Fibroblast of skin of abdomen (primary cell): ENCODE measurements at regions not wholly inside any gene's neighbourhood (a gene's known extent, or its start where the extent isn't known, plus 50 kb on each side); places are given as distances from the start of the nearest gene placed in this dataset.
A peak's percentile ranks its signal among the peaks of the same experiment; 100 is the strongest.
"Not testable (repeated sequence)": the region's sequence is repeated elsewhere in the genome, so short reads cannot be mapped to it uniquely, and the experiment has no call there.

Source experiments
- DNase-seq: peaks from one replicate; pipeline ENCODE4 v3.0.0-alpha.2; 2013

DNA sequence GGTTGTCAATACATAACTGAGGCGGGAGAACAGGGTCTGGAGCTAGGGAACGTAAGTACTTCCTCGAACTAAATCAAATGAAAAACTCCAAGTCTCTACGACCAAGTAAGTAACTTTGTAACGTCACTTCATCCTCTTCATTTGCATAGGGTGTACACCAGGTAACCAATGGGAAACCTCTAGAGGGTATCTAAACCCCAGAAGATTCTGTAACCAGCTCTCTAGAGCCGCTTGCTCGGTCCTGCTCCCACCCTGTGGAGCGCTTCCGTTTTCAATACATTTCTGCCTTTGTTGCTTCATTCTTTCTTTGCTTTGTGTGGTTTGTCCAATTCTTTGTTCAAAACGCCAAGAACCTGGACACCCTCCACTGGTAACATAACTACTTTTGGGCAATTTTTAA is 133.5 kb upstream of the TMEM170B start:
- DNase-seq = no peak

DNA sequence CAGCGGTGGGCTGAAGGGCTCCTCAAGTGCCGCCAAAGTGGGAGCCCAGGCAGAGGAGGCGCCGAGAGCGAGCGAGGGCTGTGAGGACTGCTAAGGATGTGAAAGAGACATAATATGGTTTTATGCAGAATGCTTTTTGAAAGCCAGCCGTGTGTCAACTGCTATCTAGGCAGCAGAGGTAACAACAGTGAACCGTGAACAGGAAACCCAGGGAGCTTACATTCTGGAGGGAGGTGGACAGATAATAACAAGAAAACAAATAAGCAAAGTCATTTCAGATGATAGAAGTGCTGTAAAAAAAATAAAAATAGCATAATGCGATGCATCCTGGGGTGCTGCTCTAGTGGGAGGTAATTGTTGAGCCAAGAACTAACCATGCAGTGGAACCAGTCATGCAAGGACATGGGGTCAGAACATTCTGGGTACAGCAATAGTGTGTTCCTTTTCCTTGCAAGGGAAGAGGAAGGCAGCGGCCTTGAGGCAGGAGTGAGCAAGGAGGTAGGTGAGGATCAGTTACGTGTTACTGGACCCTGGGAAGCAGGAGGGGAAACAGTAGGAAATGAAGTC is 134.4 kb upstream of the TMEM170B start:
- DNase-seq = no peak

DNA sequence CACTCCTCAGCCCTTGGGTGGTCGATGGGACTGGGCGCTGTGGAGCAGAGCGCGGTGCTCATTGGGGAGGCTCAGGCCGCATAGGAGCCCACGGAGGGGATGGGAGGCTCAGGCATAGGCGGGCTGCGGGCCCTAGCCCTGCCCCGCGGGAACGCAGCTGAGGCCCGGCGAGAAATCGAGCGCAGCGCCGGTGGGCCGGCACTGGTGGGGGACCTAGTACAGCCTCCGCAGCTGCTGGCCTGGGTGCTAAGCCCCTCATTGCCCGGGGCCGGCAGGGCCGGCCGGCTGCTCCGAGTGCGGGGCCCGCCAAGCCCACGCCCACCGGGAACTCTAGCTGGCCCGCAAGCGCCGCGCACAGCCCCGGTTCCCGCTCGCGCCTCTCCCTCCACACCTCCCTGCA is 135.0 kb upstream of the TMEM170B start:
- DNase-seq = not testable (repeated sequence)

DNA sequence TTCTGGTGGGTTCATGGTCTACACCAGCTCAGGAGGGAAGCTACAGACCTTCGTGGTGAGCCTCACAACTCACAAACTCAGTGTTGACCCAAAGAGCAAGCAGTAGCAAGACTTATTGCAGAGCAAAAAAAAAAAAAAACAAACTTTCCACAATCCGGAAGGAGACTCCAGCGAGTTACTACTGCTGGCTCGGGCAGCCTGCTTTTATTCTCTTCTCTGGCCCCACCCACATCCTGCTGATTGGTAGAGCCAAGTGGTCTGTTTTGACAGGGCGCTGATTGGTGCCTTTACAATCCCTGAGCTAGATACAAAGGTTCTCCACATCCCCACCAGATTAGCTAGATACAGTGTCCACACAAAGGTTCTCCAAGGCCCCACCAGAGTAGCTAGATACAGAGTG is 135.6 kb upstream of the TMEM170B start:
- not testable (repeated sequence) for DNase-seq

DNA sequence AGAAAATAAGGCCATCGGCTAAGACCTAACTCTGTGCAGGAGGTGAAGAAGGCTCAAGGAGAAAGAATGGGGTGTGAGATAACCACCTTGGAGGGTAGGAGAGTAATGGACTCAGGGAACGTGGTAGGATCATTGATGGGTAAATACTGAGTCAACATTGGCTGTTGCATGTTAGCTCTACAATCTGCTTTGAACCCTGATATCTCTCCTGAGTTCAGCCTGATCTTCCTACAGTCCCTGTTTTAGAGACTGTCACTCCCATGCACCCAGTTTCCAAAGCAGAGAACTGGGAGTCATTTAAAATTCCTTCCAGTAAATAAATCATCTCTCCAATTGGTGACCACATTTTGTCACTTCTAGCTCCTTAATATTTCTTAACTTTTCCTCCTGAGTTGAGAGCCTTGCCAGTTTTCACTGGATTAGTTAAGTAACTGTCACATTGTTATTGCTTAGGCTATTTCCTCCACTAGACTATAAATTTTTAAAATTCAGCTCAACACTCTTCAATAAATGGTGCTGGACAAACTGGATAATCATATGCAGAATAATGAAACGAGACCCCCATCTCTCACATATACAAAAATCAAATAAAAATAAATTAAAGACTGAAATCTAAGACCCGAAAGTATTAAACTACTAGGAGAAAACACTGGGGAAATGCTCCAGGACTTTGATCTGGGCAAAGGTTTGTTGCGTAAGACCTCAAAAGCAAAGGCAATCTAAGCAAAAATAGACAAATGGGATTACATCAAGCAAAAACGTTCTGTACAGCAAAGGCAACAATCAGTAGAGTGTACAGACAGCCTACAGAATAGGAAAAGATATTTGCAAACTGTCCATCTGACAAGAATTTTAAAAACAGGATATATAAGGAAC is 138.9 kb upstream of the TMEM170B start:
- no peak for DNase-seq

DNA sequence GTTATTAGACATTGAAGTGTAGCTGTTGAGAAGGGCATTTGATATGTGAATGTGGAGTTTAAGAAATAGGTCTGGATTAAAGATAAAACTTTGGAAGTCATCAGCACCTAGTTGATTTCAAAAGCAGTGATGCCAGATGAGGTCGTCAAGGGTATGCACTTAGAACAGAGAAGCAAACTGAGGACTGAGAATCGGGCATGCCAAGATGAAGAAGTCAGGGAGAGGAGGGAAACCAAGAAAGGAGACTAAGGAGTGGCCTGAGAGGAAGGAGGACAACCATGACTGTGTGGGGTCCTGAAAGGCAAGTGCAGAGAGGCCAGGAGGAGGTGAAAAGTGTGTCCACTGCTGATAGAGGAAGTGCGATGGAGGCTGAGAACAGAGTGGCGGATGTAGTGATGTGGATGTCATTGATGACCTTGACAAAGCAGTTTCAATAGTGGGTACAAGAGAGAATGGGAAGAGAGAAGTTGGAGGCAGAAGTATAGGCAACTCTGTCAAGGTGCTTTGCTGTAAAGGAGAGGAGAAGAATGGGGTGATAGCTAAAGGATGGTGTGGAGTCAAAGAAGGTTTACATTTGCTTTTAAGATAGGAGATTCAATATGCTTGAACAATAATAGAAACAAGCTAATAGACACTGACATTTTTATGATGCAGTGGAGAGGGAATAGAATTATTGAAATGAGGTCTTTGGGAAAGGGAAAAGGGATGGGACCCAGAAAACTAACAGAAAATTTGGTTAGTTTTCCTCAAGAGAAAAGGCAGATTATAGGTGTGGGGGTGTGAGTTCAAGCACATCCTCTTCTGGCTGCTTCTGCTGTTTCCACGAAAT is 139.7 kb upstream of the TMEM170B start:
- no peak for DNase-seq

DNA sequence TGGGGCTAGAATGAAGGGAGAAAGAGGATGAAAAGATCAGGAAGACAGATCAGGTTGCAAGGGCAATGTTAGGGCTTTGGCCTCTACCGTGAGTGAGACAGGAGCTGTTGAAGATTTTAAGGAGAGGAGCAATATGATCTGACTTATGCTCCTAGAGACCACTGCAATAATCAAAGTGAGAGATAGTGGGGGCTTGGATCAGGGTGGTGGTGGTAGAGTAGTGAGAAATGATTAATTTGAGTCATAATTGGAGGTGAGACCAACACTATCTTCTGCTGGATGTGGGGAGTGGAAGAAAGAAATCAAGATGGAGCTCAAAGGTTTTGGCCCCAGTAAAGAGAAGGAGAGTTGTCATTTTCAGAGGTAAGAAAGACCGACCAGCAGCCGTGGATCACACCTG is 140.7 kb upstream of the TMEM170B start:
- no peak for DNase-seq

DNA sequence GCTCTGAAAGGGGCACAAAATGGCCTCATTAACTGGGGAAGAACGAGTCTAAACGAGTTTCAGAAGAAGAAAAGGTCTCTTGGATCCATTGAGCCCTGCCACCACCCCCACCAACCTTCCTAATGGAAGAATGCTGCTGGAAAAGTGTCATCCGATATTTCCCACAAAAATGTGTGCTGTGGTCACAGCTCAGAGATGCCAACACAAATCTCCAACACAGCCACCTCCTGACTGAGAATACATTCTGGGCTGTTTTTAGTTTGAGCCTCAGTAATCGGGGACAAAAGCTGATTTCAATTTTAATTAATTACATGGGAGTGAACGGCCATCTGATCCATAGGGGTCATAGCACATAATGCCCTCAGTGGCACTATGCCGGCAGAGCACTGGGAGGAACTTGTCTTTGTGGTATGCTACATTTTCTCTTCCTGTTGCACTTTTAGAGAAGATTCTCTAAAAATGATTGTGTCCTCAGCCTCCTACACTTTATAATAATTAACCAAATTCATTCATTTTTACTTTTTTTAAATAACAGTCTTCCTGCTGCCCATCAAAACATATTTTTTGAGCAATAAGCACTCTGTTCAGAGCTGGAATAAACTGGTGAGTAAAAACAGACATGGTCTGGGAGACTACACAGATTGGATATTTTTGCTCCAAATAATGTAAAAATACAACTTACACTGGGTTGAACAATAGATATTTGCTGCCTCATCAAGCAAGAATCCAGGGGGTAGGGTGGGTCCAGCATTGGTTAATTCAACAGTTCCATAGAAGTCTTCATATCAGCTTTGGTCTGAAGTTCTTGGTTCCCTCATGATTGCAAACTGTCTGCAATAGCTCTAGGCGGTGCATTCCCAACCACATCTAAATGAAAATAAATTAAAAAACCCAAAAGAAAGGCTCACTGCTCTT is 143.6 kb upstream of the TMEM170B start:
- peak; percentile 78 for DNase-seq

DNA sequence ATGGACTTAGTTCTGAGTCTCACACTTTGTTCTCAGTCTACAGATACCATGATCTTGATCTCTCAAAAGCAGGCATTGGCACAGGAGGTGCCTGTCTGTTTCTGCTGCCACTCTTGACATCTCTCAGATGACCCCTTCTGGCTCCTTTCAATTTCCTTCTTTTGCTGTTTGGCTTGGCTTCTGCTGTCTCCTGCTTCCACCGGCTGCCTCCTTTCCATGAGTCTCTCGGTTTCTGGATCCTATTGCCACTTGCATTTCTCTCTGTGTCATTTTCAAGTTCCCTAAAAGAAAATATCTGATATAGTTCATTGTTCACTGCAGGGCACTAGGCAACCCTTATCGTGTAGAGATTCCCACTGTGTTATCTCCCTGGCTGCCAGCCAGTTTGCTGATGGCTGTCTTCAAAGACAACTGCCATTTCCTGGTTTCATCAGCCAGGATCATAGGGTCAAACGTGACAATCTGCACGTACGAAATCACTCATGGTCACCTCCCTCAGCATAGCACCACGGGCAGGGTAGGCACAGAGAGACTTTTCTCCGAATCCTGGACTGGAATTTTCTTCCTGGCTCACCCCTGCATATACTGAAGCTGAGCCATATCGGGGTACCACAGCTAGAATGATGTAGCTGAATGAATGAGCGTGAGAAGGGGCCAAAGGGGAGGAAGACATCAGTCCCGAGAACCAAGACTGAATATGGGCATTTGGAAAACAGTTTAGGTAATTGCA is 144.6 kb upstream of the TMEM170B start:
- no peak for DNase-seq

DNA sequence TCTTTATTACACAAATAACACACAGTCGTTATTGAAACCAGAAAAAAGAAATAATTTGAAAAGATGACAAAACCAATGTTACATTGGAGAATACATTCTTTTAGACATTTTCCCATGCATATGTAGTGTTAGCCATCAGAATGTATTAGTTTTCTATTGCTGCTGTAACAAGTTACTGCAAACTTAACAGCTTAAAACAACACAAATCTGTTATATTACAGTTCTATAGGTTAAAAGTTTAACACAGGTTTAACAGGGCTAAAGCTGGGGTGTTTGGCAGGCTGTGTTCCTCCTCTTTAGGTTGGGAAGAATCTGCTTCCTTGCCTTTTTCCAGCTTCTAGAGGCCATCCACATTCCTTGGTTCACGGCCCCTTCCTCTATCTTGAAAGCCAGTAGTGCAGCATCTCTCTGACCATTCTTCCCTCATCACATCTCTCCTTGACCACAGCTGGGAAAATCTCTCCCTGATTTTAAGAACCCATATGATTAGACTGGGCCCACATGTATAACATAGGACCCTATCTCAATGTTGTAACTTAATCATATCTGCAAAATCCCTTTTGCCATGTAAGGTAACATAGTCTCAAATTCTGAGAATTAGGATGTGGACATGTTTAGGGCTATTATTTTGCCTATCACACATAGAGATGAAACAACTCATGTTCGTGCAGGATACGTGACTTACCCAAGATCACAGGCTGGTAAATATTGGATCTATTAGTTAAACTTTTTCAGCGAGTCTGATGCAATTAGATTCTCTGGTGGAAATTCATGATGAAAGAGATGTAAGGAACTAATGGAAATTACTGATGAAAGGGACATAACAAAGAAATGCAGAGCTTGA is 145.4 kb upstream of the TMEM170B start:
- DNase-seq = no peak

DNA sequence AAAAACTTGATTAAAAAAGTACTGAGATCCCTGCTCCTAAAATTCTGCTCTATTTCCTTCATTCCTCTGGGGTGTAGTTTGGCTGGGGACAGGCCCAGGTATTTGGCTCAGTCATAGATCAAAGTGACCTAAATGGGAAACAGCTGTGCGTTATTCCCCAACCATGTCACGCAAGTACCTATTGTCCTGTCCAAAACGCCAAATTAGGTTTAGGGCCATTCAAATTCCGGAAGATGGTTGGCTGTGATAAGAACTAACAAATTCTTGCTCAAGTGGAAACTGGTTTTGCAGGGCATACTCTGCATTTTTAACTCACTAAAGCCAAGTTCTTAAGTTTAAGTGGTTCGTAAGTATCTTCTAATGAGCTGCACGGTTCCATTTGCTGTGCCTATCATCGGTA is 147.6 kb upstream of the TMEM170B start:
- no peak for DNase-seq

DNA sequence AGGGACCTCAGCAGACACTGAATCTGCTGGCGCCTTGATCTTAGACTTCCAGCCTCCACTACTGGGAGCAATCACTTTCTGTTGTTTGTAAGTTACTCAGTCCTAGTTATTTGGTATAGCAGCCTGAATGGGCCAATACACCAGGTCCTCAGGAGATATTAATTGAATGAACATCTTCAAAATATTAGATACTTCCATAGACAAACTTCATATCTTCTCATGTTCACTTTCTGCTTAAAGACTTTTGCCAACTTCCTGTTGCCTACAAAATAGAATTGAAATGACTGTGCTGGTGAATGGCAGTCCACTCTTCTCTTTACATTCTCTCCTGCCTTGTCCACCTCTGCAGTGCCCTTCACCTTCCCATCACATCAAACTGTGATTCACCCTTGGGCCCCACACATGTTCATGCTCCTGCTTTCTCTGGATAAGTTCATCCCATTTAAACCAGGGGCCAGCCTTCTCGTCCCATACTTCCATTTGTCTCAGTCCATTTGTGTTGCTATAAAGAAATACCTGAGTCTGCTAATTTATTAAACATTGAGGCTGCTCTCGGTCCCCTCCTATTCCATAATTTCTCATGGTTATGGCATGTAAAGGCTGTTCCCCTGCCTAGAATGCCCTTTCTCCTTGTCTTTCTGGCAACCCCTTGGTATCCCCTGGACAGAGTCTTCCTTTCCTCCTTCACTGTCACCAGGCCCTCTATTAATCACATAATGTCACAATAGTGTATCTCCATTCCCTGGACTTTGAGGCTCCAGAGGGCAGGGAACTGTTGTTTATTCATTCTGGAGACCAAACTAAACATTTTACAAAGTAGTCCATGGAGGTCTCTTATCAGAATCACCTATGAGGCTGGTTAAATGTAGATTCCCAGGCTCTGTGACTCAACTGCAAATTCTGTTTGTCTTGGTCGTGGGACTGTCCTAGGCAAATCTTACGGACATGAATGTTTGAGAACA is 148.3 kb upstream of the TMEM170B start:
- no peak for DNase-seq

DNA sequence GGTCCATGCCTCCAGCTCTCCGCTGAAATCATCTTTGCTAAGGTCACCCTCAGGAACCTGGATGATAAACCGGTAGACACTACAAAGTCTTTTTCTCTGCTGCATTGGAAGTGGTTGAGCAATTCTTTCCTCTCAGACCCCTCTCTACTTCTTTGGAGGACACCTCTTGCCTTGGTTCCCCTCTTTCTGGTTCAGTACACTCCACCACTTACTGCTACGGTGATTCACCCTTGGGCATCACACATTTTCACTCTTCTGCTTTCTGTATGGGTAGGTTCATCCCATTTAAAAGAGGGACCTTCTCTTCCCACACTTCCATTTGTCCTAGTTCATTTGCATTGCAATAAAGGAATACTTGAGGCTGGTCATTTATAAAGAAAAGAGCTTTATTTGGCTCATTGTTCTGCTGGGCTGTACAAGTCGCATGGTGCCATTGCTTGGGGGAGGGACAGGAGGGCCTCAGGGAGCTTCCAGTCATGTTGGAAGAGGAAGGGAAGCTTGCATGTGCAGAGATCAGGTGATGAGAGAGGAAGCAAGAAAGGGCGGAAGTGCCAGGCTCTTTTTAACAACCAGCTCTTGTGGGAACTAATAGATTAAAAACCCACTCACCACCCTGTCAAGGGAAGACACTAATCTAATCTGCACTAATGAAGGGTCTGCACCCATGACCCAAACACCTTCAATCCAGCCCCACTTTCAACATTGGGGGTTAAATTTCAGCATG is 149.7 kb upstream of the TMEM170B start:
- no peak for DNase-seq

DNA sequence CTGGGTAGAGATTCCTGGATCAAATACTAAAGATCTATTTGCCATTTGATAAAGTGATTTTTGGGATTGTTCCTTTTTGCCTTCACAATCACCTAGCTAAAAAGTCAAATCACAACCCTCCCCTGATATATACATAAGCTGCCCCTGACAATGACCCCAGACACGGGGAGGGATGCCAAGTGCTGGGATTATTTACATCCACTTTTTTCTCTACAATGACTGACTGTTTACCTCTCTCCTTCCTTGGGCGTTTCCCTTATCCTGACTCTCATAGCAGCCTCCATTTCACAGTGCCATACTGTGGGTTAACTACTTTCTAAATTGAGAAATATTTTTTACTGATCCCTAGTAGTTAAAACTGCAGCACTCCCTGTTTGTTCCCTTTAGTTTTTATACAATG is 150.8 kb upstream of the TMEM170B start:
- no peak for DNase-seq

DNA sequence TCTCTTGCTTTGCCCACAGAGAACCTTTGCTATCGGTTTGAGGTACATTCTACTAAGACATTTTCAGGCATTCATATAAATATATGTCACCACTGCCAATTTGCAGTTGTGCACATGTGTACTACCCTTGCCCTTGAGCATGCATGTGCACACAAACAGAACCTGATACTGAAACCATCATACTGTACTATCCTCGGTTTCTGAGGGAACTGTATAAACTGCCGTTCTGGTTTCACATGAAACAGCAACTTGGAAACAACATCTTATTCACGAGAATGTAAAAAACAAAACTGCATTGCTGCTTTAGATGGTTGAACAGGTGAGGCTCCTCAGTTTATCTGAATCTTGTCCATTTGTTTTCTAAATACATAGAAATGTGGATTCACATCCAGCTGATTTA is 151.2 kb upstream of the TMEM170B start:
- DNase-seq = no peak

DNA sequence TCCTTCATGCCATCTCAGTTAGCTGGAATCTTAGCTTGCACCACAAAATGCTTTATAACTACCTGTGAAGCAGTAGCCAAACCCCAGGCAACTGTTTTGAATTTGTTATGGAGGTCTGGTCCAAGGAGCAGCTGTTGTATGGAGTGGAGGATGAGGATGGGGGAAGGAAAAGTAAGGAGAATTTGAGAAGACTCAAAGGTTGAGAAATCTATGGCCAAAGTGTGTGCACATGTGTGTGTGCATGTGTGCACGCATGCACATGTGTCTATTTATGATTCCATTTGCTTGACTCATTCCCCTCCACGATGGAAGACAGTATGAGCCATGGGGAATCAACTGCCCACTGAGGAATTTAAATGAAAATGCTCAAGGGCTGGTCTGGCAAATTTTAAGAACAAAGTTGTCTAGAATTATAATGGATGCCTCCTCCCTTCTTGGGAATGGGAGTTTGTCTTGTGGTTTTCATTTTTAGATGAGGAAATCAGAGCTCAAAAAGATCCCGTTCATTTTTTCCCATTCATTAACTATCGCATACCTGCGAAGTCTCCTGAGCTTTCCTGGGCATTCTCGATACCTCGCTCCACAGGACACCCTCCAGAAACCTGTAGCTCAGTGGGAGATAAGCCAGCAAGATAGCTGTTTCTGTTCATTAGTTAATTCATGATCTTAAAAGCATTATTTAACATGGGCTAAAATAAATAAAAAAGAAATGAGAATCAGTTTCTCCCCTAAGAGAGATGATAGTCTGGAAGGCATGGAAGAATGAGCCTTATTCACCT is 152.3 kb upstream of the NEDD9 start:
- DNase-seq = peak; percentile 93

DNA sequence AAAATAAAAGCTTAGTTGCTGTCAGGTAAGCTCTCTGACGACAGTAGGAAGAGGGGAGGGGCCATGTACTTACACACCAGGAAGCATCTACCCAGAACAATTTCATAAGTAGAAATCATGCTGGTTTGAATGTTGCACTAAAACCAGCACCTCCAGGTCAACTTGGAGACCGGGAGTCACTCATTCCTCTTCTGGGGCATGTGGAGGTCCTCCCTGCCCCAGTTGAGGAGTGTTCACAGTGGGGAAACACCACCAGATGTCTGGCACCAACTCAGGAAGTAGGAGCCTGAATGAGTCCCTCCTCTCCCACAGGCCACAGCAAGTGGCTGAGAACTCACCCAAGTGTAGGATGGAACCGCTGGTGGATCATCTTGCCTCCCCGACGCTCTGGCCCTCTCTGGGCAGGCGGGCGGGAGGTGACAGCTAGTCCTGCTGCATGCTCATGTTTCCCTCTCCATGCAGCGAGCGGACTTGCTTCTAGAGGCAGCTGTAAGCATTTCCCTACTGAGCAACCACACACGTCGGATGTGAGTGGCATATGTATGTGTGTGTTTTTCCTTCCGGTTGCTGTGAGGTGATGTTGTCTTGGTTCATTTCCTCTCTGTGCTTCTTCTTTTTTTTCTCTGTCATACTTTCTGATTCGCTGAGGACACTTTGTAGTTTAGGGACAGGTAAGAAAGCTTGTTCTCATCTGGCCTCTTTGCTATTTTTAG is 149.5 kb upstream of the NEDD9 start:
- DNase-seq = no peak
